Liver (tissue), 3 donors: ENCODE measurements at regions not wholly inside any gene's neighbourhood (a gene's known extent, or its start where the extent isn't known, plus 50 kb on each side); places are given as distances from the start of the nearest gene placed in this dataset.

Source experiments
- CTCF ChIP-seq: fragments of 150-350 bp; IDR thresholded peaks from 2 replicates; pipeline ENCODE4 v1.5.1; 2017; ENCODE audit warnings: improper control_type of control experiment, low read depth, low read length; ENCODE audit not compliant: missing input control
- EGR1 ChIP-seq, 2 donors: IDR thresholded peaks; 2 replicates each; pipeline ENCODE4 v1.6.1; 2016 to 2018; ENCODE audit warnings: antibody characterized with exemption in 2 of 2, low read depth in 2 of 2
- FOXA1 ChIP-seq: IDR thresholded peaks from 2 replicates; pipeline ENCODE4 v1.6.1; 2016; ENCODE audit warnings: antibody characterized with exemption
- REST ChIP-seq: IDR thresholded peaks from 2 replicates; pipeline ENCODE4 v1.6.1; 2016; ENCODE audit warnings: antibody characterized with exemption, mild to moderate bottlenecking
- RXRA ChIP-seq, 2 donors: IDR thresholded peaks; 2 replicates each; pipeline ENCODE4 v1.6.1; 2017 to 2018; ENCODE audit warnings: antibody characterized with exemption in 2 of 2, mild to moderate bottlenecking in 1 of 2
- YY1 ChIP-seq: IDR thresholded peaks from 2 replicates; pipeline ENCODE4 v1.6.1; 2016; ENCODE audit warnings: antibody characterized with exemption, mild to moderate bottlenecking
- TF ChIP-seq, protein P1 (sequence below): IDR thresholded peaks from 2 replicates; pipeline ENCODE4 v1.6.1; 2016; ENCODE audit warnings: antibody characterized with exemption
- donor health status: healthy.
- donor health status: healthy.

DNA sequence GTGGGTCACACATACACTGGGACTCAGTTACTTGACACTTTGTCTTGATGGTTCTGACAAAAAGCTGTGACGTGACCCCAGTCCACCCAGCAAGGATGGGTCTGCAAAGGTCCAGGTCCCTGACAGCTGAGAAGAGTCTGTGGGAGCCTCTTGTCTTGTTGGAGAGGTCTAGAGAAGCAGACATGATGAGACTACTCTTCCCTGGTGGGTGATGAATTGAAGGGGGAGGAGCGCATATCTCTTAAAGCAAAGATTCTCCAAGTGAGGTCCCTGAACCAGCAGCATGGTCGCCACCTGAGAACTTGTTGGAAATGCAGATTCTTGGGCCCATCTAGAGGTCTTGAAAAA, 78.5 kb upstream of the MEDAG start:
- TF ChIP-seq FOXA1 (no peak), YY1 (no peak), CTCF (no peak), RXRA (IDR thresholded peaks at IDR 0.05) (no peak), EGR1 (IDR thresholded peaks at IDR 0.05; ENCODE audit: low read depth in 2 of 2) (no peak), REST (no peak)
- TF ChIP-seq, protein P1, sequence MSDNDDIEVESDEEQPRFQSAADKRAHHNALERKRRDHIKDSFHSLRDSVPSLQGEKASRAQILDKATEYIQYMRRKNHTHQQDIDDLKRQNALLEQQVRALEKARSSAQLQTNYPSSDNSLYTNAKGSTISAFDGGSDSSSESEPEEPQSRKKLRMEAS = no peak
